Gastrocnemius medialis (tissue), 4 donors: ENCODE measurements at regions not wholly inside any gene's neighbourhood (a gene's known extent, or its start where the extent isn't known, plus 50 kb on each side); places are given as distances from the start of the nearest gene placed in this dataset.
"Not testable (repeated sequence)": the region's sequence is repeated elsewhere in the genome, so short reads cannot be mapped to it uniquely, and the experiment has no call there.

Experiments
- ATAC-seq, 2 donors: fragments of 150-250 bp; one replicate each; pipeline ENCODE4 v1.9.1; 2016
- DNase-seq, 2 donors: peaks; one replicate each; pipeline ENCODE4 v3.0.0-alpha.2; 2019
- H3K27ac ChIP-seq, 4 donors: fragments of 200-600 bp; sonication (generic); 1 replicate in 1 of 4; 2 replicates in 3 of 4; pipeline ENCODE4 v1.5.1; 2016 to 2018; ENCODE audit warnings: mild to moderate bottlenecking in 2 of 4, moderate library complexity in 1 of 4
- H3K27me3 ChIP-seq, 3 donors: fragments of 200-600 bp; sonication (generic) in 2 of 3; 1 replicate in 1 of 3; 2 replicates in 2 of 3; pipeline versions ENCODE4 v1.5.1 to v1.6.0; 2016 to 2019; ENCODE audit warnings: mild to moderate bottlenecking in 1 of 3, moderate library complexity in 1 of 3
- H3K36me3 ChIP-seq, 2 donors: fragments of 200-600 bp; sonication (generic) in 1 of 2; one replicate each; pipeline ENCODE4 v1.5.1; 2017 to 2018
- H3K4me1 ChIP-seq, 2 donors: fragments of 200-600 bp; sonication (generic) in 1 of 2; one replicate each; pipeline ENCODE4 v1.5.1; 2016 to 2017; ENCODE audit warnings: mild to moderate bottlenecking in 2 of 2
- H3K4me3 ChIP-seq, 4 donors: fragments of 200-600 bp; sonication (generic) in 3 of 4; 1 replicate in 1 of 4; 2 replicates in 3 of 4; pipeline ENCODE4 v1.5.1; 2016 to 2019; ENCODE audit warnings: mild to moderate bottlenecking in 2 of 4
- H3K9me3 ChIP-seq, 3 donors: fragments of 200-600 bp; sonication (generic) in 2 of 3; 1 replicate in 1 of 3; 2 replicates in 2 of 3; pipeline ENCODE4 v1.5.1; 2016 to 2019
- CTCF ChIP-seq, 5 experiments: fragments of 450-650 bp in 3 of 5; fragments of 200-600 bp in 2 of 5; sonication (generic) in 2 of 5; IDR thresholded peaks in 4 of 5; conservative IDR thresholded peaks in 1 of 5; 1 replicate in 4 of 5; 2 replicates in 1 of 5; pipeline ENCODE4 v1.5.1; 2016 to 2019; ENCODE audit warnings: antibody characterized with exemption in 5 of 5, mild to moderate bottlenecking in 3 of 5, moderate library complexity in 3 of 5
- POLR2A ChIP-seq, 2 donors: fragments of 450-650 bp; IDR thresholded peaks; one replicate each; pipeline ENCODE4 v1.6.1; 2017; ENCODE audit warnings: antibody characterized with exemption in 2 of 2, mild to moderate bottlenecking in 2 of 2, moderate library complexity in 2 of 2
- in situ Hi-C, 4 donors: fragments of 200-750 bp; cut with MboI; loops; one replicate each; pipeline versions ENCODE4 v1.15.0 to v1.8.0; 2017; ENCODE audit warnings: low sequenced_read_pairs in 4 of 4
- intact Hi-C: fragments of 100-400 bp; cut with DNase I; formaldehyde crosslinking; loops from one replicate; pipeline ENCODE4 v1.15.1; 2023; ENCODE audit warnings: low total_unique reads

GRCh38 chr20:26308961-26309360, 612.3 kb upstream of the ZNF337 start:
- in situ Hi-C loops (no loop called here), intact Hi-C loops (no loop called here)
- H3K27me3 ChIP-seq = no peaks in the 10 kb centered on the region
- TF ChIP-seq CTCF (IDR thresholded peaks at IDR 0.05 in 4 of 5, conservative IDR thresholded peaks at IDR 0.05 in 1 of 5) (no peak), POLR2A (IDR thresholded peaks at IDR 0.05) (no peak)
- no peak overlapping the region for H3K4me3 ChIP-seq
- H3K9me3 ChIP-seq = no peaks in the 10 kb centered on the region
- ATAC-seq = no peak
- no peaks in the 10 kb centered on the region for H3K36me3 ChIP-seq
- no peak for DNase-seq
- no peak overlapping the region for H3K27ac ChIP-seq
- no peaks in the 10 kb centered on the region for H3K4me1 ChIP-seq

- Histone ChIP-seq H3K4me3 (no peak overlapping the region), H3K9me3 (no peaks in the 10 kb centered on the region), H3K36me3 (no peaks in the 10 kb centered on the region), H3K4me1 (no peaks in the 10 kb centered on the region), H3K27ac (no peak overlapping the region), H3K27me3 (no peaks in the 10 kb centered on the region)
- in situ Hi-C loops = no loop called here
- DNase-seq (no peak), ATAC-seq (no peak)
- no peak for TF ChIP-seq POLR2A (IDR thresholded peaks at IDR 0.05)
- no peak for TF ChIP-seq CTCF (IDR thresholded peaks at IDR 0.05 in 4 of 5, conservative IDR thresholded peaks at IDR 0.05 in 1 of 5)
- intact Hi-C loops = no loop called here
These were observed 598.4 kb upstream of the ZNF337 start for GRCh38 chr20:26295006-26295405.

GRCh38 chr20:26288379-26289061, 591.9 kb upstream of the ZNF337 start:
- in situ Hi-C loops, H3K27me3 ChIP-seq, DNase-seq, H3K4me3 ChIP-seq, H3K36me3 ChIP-seq, H3K4me1 ChIP-seq, H3K9me3 ChIP-seq, intact Hi-C loops, H3K27ac ChIP-seq, ATAC-seq: not testable (repeated sequence)

GRCh38 chr20:26279238-26279637, 582.6 kb upstream of the ZNF337 start:
- Histone ChIP-seq H3K36me3 (no peaks in the 10 kb centered on the region), H3K27me3 (no peaks in the 10 kb centered on the region), H3K4me1 (no peaks in the 10 kb centered on the region), H3K4me3 (no peak overlapping the region), H3K9me3 (no peaks in the 10 kb centered on the region), H3K27ac (no peak overlapping the region)
- no peak for ATAC-seq
- intact Hi-C loops = no loop called here
- TF ChIP-seq POLR2A (IDR thresholded peaks at IDR 0.05) = no peak
- no peak for TF ChIP-seq CTCF (IDR thresholded peaks at IDR 0.05 in 4 of 5, conservative IDR thresholded peaks at IDR 0.05 in 1 of 5)
- in situ Hi-C loops = no loop called here
- no peak for DNase-seq

- no peaks in the 10 kb centered on the region for H3K9me3 ChIP-seq
- no peak overlapping the region for H3K27ac ChIP-seq
- H3K27me3 ChIP-seq = no peaks in the 10 kb centered on the region
- no peaks in the 10 kb centered on the region for H3K36me3 ChIP-seq
- DNase-seq (no peak), ATAC-seq (no peak)
- H3K4me3 ChIP-seq = no peak overlapping the region
- intact Hi-C loops = no loop called here
- TF ChIP-seq CTCF (IDR thresholded peaks at IDR 0.05 in 4 of 5, conservative IDR thresholded peaks at IDR 0.05 in 1 of 5) (no peak), POLR2A (IDR thresholded peaks at IDR 0.05) (no peak)
- H3K4me1 ChIP-seq = no peaks in the 10 kb centered on the region
- in situ Hi-C loops = no loop called here
These were observed 580.7 kb upstream of the ZNF337 start for GRCh38 chr20:26277339-26277738.
